Esophagus squamous epithelium (tissue), 5 donors: ENCODE measurements at regions not wholly inside any gene's neighbourhood (a gene's known extent, or its start where the extent isn't known, plus 50 kb on each side); places are given as distances from the start of the nearest gene placed in this dataset.

Source experiments
- DNase-seq: peaks from one replicate; lab custom pipeline; 2025; lab: John Stamatoyannopoulos, UW
- H3K27ac ChIP-seq, 4 donors: fragments of 200-600 bp; sonication (generic); one replicate each; pipeline ENCODE4 v1.5.1; 2016 to 2019; ENCODE audit warnings: mild to moderate bottlenecking in 1 of 4
- H3K27me3 ChIP-seq, 4 donors: fragments of 200-600 bp; sonication (generic); 1 replicate in 3 of 4; 2 replicates in 1 of 4; pipeline versions ENCODE4 v1.5.1 to v1.6.0; 2017 to 2021; ENCODE audit warnings: antibody characterized with exemption in 1 of 4
- H3K36me3 ChIP-seq, 3 donors: fragments of 200-600 bp; sonication (generic); one replicate each; pipeline ENCODE4 v1.5.1; 2016 to 2019
- H3K4me1 ChIP-seq, 3 donors: fragments of 200-600 bp; sonication (generic); one replicate each; pipeline ENCODE4 v1.5.1; 2017 to 2019
- H3K4me3 ChIP-seq, 4 donors: fragments of 200-600 bp; sonication (generic); 1 replicate in 3 of 4; 2 replicates in 1 of 4; pipeline ENCODE4 v1.5.1; 2016 to 2019; ENCODE audit warnings: mild to moderate bottlenecking in 2 of 4, moderate library complexity in 1 of 4
- H3K9me3 ChIP-seq, 3 donors: fragments of 200-600 bp; sonication (generic); one replicate each; pipeline ENCODE4 v1.5.1; 2016 to 2019
- POLR2A ChIP-seq, 4 donors: fragments of 450-650 bp; IDR thresholded peaks; one replicate each; pipeline ENCODE4 v1.6.1; 2017; ENCODE audit warnings: antibody characterized with exemption in 4 of 4, mild to moderate bottlenecking in 4 of 4, moderate library complexity in 3 of 4
- WGBS, 2 donors: methylation state at CpG; one replicate each; pipeline ENCODE4 v1.1.5; 2018; 5-methylcytosine and 5-hydroxymethylcytosine counted together
- intact Hi-C: fragments of 100-400 bp; cut with DNase I; formaldehyde crosslinking; loops from one replicate; pipeline ENCODE4 v1.15.0; 2022
- TF ChIP-seq, protein P1 (sequence below), 6 experiments: fragments of 450-650 bp in 4 of 6; fragments of 200-600 bp in 2 of 6; sonication (generic) in 2 of 6; IDR thresholded peaks; one replicate each; pipeline ENCODE4 v1.5.1; 2016 to 2019; ENCODE audit warnings: antibody characterized with exemption in 6 of 6, mild to moderate bottlenecking in 4 of 6, moderate library complexity in 4 of 6
- donor health status: DM: yes; HTN: yes; CAD: no.

- 93 to 94% methylated on average over 9 to 15 of the region's 16 CpGs for WGBS, 2 donors
- H3K36me3 ChIP-seq = no peaks in the 10 kb centered on the region
- H3K4me1 ChIP-seq = peaks cover 0 to 5% (median 0%) of the 10 kb centered on the region in 3 donors
- H3K4me3 ChIP-seq = no peak overlapping the region
- intact Hi-C loops = no loop called here
- no peaks in the 10 kb centered on the region for H3K9me3 ChIP-seq
- no peak for DNase-seq
- no peaks in the 10 kb centered on the region for H3K27me3 ChIP-seq
- TF ChIP-seq POLR2A (IDR thresholded peaks at IDR 0.05) = no peak
- TF ChIP-seq, protein P1, sequence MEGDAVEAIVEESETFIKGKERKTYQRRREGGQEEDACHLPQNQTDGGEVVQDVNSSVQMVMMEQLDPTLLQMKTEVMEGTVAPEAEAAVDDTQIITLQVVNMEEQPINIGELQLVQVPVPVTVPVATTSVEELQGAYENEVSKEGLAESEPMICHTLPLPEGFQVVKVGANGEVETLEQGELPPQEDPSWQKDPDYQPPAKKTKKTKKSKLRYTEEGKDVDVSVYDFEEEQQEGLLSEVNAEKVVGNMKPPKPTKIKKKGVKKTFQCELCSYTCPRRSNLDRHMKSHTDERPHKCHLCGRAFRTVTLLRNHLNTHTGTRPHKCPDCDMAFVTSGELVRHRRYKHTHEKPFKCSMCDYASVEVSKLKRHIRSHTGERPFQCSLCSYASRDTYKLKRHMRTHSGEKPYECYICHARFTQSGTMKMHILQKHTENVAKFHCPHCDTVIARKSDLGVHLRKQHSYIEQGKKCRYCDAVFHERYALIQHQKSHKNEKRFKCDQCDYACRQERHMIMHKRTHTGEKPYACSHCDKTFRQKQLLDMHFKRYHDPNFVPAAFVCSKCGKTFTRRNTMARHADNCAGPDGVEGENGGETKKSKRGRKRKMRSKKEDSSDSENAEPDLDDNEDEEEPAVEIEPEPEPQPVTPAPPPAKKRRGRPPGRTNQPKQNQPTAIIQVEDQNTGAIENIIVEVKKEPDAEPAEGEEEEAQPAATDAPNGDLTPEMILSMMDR (IDR thresholded peaks at IDR 0.05) = no peak
- H3K27ac ChIP-seq = no peak overlapping the region
These were observed 826.3 kb upstream of the SALL3 start for GRCh38 chr18:78153362-78153761.

- Histone ChIP-seq H3K4me1 (peaks cover 0 to 5% (median 0%) of the 10 kb centered on the region in 3 donors), H3K36me3 (no peaks in the 10 kb centered on the region), H3K27me3 (no peaks in the 10 kb centered on the region), H3K9me3 (no peaks in the 10 kb centered on the region), H3K4me3 (no peak overlapping the region), H3K27ac (no peak overlapping the region)
- WGBS, 2 donors = 78 to 85% methylated on average over 5 to 6 of the region's 9 CpGs
- no peak for DNase-seq
- TF ChIP-seq, protein P1 (IDR thresholded peaks at IDR 0.05) = no peak
- no peak for TF ChIP-seq POLR2A (IDR thresholded peaks at IDR 0.05)
- intact Hi-C loops = no loop called here
These were observed 825.2 kb upstream of the SALL3 start for GRCh38 chr18:78154444-78154843.

DNA sequence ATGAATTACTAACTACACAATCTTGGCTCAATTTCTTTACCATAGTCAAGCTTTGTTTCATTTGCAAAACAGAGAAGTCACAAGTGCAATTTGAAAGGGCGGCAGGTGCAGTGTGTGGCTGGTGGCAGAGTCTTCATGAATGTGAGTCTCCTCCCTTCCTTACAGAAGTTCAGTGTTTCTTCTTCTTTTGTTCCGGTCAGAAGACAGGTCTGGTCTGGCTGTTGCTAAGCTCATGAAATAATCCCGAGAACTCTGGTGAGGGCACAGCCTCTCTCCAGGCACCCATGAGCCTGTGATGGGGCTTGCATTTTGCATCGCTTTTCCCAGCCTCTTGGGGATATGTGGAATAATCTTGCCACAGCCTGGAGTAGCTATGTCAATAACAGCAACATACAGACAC is 824.8 kb upstream of the SALL3 start:
- DNase-seq = no peak
- Histone ChIP-seq H3K36me3 (no peaks in the 10 kb centered on the region), H3K4me1 (peaks cover 0 to 5% (median 0%) of the 10 kb centered on the region in 3 donors), H3K27me3 (no peaks in the 10 kb centered on the region), H3K27ac (no peak overlapping the region), H3K4me3 (no peak overlapping the region), H3K9me3 (no peaks in the 10 kb centered on the region)
- TF ChIP-seq POLR2A (IDR thresholded peaks at IDR 0.05) = no peak
- TF ChIP-seq, protein P1 (IDR thresholded peaks at IDR 0.05) = no peak
- WGBS, 2 donors = 51 to 62% methylated on average over 4 of the region's 4 CpGs
- intact Hi-C loops = no loop called here

DNA sequence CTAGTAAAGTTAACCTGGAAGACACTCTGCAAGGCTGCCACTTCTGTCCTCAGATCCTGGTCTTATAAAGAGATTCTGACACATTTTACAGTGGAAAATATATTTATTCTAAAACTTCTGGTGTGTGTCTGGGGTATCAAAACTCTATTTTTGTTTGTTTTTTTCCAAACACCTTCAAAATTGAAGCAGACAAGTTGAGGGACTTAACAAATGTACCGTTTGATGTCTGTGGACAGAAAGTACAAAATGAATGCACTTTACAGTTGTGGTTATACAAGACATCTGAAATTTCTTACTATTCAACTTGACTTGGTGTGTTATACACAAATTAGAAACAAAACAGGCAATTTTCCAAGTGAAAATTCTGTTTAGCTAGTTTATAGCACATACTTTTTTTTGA is 823.2 kb upstream of the SALL3 start:
- TF ChIP-seq, protein P1 (IDR thresholded peaks at IDR 0.05) = no peak
- TF ChIP-seq POLR2A (IDR thresholded peaks at IDR 0.05) = no peak
- Histone ChIP-seq H3K4me1 (peaks cover 0 to 15% (median 0%) of the 10 kb centered on the region in 3 donors), H3K27me3 (no peaks in the 10 kb centered on the region), H3K27ac (no peak overlapping the region), H3K9me3 (no peaks in the 10 kb centered on the region), H3K36me3 (no peaks in the 10 kb centered on the region), H3K4me3 (no peak overlapping the region)
- no peak for DNase-seq
- WGBS, 2 donors = 61 to 65% methylated on average over 1 of the region's 1 CpG
- intact Hi-C loops = no loop called here

DNA sequence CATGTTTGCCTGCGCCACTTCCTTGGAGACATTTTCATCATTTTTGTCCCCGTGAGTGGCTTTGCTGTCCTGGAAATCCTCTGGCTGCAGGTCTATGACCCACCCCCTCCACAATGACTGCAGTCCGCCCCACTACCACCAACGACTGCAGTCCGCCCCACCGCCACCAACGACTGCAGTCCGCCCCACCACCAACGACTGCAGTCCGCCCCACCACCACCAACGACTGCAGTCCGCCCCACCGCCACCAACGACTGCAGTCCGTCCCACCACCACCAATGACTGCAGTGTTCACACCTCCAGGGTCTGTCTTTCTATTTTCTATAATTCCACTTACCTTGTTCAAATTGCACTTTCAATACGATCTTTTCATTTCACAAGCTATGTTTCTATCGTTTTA is 820.7 kb upstream of the SALL3 start:
- Histone ChIP-seq H3K4me3 (no peak overlapping the region), H3K27ac (no peak overlapping the region), H3K4me1 (peaks cover 0 to 22% (median 0%) of the 10 kb centered on the region in 3 donors), H3K36me3 (no peaks in the 10 kb centered on the region), H3K9me3 (no peaks in the 10 kb centered on the region), H3K27me3 (no peaks in the 10 kb centered on the region)
- TF ChIP-seq, protein P1 (IDR thresholded peaks at IDR 0.05) = no peak
- TF ChIP-seq POLR2A (IDR thresholded peaks at IDR 0.05) = no peak
- intact Hi-C loops = no loop called here
- no peak for DNase-seq
- WGBS, 2 donors = 91 to 93% methylated on average over 11 to 14 of the region's 17 CpGs
